ENCODE measurements at regions not wholly inside any gene's neighbourhood (a gene's known extent, or its start where the extent isn't known, plus 50 kb on each side); places are given as distances from the start of the nearest gene placed in this dataset.
"Not testable (repeated sequence)": the region's sequence is repeated elsewhere in the genome, so short reads cannot be mapped to it uniquely, and the experiment has no call there.

GRCh38 chr6:11324453-11325015 is 92.1 kb upstream of the NEDD9 start:
- no peak for TF ChIP-seq ZNF274 (IDR thresholded peaks at IDR 0.05; ENCODE audit: low read depth, low read length)
- no peak overlapping the region for H3K4me3 ChIP-seq (ENCODE audit: low read length)

DNA sequence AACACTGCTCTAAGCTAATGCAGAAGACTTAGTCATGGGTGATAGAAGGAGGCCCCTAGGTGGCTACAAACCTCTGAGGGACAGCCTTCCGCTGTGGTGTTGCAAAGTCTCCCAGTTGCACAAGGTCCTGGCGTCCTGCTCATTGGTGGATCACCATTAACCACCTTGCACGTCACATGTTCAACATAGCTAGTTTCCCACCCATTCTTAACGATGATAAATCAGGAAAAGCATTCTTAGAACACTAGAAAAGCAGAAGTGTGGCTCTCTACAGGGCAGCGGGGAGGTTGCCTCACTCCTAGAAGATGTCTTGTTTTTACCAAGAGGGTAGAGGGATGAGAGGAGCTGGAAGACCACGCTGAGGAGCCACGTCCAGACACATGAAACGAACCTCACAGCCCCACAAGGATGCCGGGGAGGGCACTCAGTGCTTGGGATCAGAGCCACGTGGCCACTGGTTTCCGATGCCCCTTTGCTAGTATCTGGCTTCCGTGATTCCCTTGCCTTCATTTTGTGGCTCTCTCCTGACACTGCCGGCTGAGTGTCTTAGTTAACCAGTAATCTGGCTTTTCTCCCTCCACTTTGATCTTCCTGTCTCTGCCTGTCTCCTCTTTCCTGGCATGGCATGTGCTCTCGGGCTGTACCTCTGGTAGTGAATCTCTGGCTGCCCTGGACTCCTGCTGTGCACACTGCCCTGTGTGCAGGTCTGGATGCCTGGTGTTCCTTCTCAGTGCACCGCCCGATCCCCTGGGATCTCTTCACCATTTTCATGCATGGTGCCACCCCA is 91.4 kb upstream of the NEDD9 start:
- TF ChIP-seq ZNF274 (IDR thresholded peaks at IDR 0.05; ENCODE audit: low read depth, low read length): no peak
- H3K4me3 ChIP-seq (ENCODE audit: low read length): no peak overlapping the region

DNA sequence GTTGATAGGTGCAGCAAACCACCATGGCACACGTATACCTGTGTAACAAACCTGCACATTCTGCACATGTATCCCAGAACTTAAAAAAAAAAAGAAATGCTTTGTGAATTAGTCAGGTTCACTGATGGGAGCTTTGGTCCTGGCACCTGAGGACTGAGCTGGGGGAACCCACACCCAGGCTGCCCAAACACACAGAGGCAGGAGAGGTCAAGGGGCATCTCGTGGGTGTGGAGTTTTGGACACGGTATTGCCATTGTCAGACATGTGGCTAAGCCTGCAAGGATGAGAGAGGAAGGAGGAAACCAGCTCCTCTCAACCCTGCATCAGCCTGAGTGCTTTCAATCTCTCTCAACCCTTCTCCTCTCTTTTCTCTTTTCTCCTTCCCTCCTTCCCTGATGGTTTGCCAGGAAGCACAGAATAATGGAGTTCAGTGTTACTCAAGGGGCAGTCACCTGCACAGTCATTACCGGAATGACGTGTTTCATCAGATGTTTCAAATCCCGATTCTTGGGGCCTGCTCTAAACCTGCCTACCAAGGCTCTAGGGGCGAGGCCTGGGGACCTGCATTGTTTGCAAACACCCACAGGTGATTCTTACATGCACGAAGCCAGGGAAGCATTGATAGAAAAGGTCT is 89.9 kb upstream of the NEDD9 start:
- no peak overlapping the region for H3K4me3 ChIP-seq (ENCODE audit: low read length)
- TF ChIP-seq ZNF274 (IDR thresholded peaks at IDR 0.05; ENCODE audit: low read depth, low read length): no peak

DNA sequence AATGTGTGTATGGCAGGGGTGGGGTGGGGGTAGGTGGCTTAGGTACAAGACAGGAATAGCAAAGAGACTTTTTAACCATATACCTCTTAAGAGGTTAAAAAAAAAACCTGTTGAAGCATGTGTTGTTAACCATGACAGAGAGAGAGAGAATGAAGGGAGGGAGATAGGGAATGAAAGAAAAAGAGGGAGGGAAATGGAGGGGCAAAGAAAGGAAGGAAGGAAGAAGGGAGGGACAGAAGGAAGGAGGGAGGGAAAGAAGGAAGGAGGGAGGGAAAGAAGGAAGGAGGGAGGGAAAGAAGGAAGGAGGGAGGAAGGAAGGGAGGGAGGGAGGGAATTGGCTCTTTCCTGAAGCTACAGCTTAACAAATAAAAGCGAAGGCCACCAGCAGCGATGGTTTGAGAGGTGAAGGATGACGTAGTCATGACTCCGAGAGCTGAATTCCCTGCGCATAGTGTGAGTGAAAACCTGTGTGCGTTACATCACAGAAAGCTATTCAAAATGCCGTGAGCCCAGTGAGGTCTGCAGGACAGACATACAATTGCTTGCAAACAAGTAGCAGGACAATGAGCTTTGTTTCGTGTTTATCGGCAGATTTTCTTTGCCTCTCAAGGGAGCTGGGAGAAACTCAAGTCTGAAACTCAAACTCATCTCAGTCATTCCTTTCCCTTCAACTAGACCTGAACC is 88.6 kb upstream of the NEDD9 start:
- TF ChIP-seq ZNF274 (IDR thresholded peaks at IDR 0.05; ENCODE audit: low read depth, low read length): no peak
- H3K4me3 ChIP-seq (ENCODE audit: low read length): no peak overlapping the region

- H3K4me3 ChIP-seq (ENCODE audit: low read length): no peak overlapping the region
- TF ChIP-seq ZNF274 (IDR thresholded peaks at IDR 0.05; ENCODE audit: low read depth, low read length): no peak
Observed at GRCh38 chr6:11318835-11319813, 86.7 kb upstream of the NEDD9 start.

- no peak for TF ChIP-seq ZNF274 (IDR thresholded peaks at IDR 0.05; ENCODE audit: low read depth, low read length)
- no peak overlapping the region for H3K4me3 ChIP-seq (ENCODE audit: low read length)
Observed at GRCh38 chr6:11317885-11318771, 85.7 kb upstream of the NEDD9 start.

DNA sequence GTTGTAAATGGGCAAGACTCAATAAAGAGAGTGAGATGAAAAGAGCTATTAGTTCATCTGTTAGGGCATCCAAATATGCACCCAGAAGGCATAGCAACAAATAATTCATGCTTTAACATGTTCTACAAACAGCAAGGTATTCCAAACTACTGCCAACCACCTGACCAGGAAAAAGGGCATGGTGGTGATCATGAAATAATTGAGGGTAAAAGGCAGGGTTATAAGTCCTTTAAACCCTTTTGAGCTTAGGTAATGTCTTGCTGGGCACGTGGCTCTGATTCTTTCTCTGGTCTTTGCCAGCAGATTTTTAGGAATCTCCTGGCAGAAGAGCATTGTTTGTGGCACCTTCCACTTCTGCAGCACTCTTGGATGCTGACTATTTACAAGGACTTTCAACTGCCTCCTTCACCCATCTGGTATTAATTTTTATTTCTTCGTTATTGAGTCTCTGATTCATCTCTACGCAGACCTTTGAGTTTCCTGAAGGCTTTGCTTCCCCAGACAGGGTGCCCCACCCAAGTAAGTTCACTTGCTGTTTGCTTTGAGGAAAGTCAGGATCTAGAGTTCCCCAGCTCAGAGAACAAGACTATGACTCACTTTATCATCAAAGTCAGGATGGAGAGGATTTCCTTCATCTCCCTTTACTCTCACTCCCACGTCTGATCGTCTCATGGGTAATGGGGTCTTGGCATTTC is 83.4 kb upstream of the NEDD9 start:
- no peak overlapping the region for H3K4me3 ChIP-seq (ENCODE audit: low read length)
- TF ChIP-seq ZNF274 (IDR thresholded peaks at IDR 0.05; ENCODE audit: low read depth, low read length): no peak

DNA sequence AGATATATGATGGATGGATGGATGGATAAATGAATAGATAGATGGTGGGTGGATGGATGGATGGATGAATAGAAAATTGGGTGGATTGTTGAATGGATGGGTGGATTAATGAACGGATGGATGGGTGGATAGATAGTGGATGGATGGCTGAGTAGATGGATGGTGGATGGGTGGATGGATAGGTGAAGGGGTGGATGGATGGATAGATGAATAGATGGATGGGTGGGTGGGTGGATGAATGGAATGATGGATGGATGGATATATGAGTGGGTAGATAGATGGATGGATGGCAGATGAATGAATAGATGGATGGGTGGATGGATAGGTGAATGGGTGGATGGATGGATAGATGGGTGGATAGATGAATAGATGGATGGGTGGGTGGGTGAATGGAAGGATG is 80.7 kb upstream of the NEDD9 start:
- no peak overlapping the region for H3K4me3 ChIP-seq (ENCODE audit: low read length)
- no peak for TF ChIP-seq ZNF274 (IDR thresholded peaks at IDR 0.05; ENCODE audit: low read depth, low read length)

GRCh38 chr6:11311970-11312369 is 79.5 kb upstream of the NEDD9 start:
- no peak for TF ChIP-seq ZNF274 (IDR thresholded peaks at IDR 0.05; ENCODE audit: low read depth, low read length)
- H3K4me3 ChIP-seq (ENCODE audit: low read length): no peak overlapping the region

- H3K4me3 ChIP-seq (ENCODE audit: low read length): no peak overlapping the region
- no peak for TF ChIP-seq ZNF274 (IDR thresholded peaks at IDR 0.05; ENCODE audit: low read depth, low read length)
Observed at GRCh38 chr6:11309947-11310665, 77.6 kb upstream of the NEDD9 start.

DNA sequence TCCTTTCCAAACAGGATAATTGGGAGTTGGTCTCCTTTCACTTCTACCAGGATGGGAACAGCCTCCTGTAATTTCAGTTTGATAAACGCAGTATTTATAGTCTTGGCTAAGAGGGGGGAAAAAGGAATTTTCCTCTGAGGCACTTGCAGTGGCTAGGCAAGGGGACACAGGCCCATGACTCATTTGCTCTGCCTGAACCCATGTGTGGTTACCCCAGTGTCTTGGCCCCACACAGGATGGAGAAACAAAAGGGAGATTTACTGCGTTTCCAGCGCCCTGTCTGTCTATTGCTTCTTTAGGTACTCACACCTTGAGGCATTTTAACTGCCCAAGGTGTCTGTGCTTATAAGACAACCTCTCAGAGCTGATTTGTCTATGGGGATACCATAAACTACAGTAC is 74.8 kb upstream of the NEDD9 start:
- no peak for TF ChIP-seq ZNF274 (IDR thresholded peaks at IDR 0.05; ENCODE audit: low read depth, low read length)
- no peak overlapping the region for H3K4me3 ChIP-seq (ENCODE audit: low read length)

DNA sequence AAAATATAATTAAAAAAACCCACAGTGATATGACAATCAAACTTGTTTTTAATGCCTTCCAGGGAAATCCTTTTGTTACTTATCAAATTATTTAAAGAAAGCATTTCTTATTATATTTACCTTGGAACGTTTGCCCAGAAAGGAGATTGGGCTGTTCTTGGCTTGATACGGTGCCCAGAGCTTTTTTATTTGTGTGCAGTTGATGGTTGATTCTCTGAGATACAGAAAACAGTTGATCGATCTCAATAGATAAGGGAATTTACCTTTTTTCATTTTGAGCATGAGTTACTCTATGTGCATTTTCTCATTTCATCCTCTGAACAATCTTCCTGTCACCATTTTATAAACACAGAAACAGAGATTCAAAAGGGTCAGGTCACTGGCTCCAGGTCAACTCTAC is 72.5 kb upstream of the NEDD9 start:
- no peak overlapping the region for H3K4me3 ChIP-seq (ENCODE audit: low read length)
- TF ChIP-seq ZNF274 (IDR thresholded peaks at IDR 0.05; ENCODE audit: low read depth, low read length): no peak

GRCh38 chr6:11299876-11300428 is 67.5 kb upstream of the NEDD9 start:
- H3K4me3 ChIP-seq (ENCODE audit: low read length): not testable (repeated sequence)

- not testable (repeated sequence) for H3K4me3 ChIP-seq (ENCODE audit: low read length)
Observed at GRCh38 chr6:11299421-11299784, 66.9 kb upstream of the NEDD9 start.
